HG03342 (cell line): ENCODE measurements at regions not wholly inside any gene's neighbourhood (a gene's known extent, or its start where the extent isn't known, plus 50 kb on each side); places are given as distances from the start of the nearest gene placed in this dataset.
"Not testable (repeated sequence)": the region's sequence is repeated elsewhere in the genome, so short reads cannot be mapped to it uniquely, and the experiment has no call there.

ENCODE experiments used
- ATAC-seq: cut with Tn5 transposase; IDR thresholded peaks from one replicate; pipeline ENCODE4 v1.9.1; 2021; ENCODE audit warnings: mild to moderate bottlenecking, moderate library complexity; ENCODE audit not compliant: unreplicated experiment

DNA sequence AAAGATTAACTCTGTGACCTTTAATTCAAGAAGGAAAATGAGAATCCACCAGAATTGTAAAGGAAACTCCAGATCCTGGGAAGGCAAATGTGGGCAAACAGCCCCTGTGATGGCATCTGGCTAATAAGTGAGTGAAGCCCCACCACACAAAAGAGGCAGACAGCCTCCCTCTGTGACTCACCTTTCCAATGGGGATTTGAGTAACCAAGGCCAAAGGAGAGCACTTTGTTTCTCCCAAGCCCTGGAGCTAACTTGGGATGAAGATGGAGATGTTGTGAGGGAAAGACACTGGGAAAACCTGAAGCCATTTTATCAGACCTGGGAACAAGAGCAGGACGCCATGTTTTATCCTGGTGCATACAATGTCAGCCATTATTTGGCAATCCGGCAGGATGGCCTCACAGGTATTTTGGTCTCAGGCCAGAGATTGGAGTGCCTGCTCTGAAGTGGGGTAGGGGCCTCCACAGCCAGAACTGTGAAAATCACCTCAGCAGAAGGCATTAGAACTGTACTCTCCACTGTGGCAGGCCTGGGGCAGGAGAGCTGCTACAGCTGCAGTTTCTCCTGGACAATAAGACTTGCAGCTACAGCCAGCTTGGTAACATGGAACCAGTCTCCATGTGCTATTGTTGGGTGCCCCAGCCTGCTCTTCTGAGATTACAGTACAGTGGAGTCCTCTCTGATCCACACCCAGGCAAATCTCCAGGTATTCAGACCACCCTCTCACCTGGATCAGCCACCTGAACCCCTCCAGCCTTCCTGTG is 96.6 kb upstream of the PCED1B start:
- ATAC-seq = no peak

DNA sequence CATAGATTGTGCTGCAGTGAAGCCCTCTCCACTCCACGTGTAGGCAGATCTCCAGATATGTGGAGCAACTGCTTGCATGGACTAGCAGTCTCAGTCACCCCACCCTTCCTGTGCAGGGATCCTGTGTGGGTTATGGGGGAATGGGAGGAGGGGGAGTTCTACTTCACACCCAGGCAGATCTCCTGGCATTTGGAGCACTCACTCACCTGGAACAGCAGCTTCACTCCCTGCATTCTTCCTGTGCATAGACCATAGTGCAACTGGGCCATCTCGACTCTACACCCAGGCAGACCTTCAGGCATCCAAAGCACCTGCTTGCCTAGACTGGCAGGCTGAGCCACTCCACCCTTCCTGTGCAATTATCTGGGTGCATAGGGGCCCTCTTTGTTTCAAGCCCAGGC is 96.0 kb upstream of the PCED1B start:
- no peak for ATAC-seq

GRCh38 chr12:46983959-46984841 is 95.2 kb upstream of the PCED1B start:
- ATAC-seq = peak; percentile 57

DNA sequence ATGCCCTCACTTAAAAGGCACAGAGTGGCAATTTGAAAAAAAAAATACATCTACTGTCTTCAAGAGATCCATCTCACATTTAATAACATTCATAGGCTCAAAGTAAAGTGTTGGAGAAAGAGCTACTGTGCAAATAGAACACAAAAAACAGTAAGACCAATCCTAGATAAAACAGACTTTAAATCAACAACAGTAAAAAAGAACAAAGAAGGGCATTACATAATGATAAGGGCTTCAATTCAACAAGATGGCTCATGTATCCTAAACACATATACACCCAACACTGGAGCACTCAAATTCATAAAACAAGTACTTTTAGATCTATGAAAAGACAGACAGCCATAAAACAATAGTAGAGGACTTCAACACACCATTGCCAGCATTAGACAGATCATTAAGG is 93.6 kb upstream of the PCED1B start:
- ATAC-seq = no peak

DNA sequence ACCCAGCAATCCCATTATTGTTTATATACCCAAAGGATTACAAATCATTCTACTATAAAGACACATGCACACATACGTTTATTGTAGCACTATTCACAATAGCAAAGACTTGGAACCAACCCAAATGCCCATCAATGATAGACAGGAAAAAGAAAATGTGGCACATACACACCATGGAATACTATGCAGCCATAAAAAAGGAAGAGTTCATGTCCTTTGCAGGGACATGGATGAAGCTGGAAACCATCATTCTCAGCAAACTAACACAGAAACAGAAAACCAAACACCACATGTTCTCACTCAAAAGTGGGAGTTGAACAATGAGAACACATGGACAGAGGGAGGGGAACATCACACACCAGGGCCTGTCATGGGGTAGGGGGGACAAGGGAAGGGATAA is 91.3 kb upstream of the PCED1B start:
- ATAC-seq = not testable (repeated sequence)

DNA sequence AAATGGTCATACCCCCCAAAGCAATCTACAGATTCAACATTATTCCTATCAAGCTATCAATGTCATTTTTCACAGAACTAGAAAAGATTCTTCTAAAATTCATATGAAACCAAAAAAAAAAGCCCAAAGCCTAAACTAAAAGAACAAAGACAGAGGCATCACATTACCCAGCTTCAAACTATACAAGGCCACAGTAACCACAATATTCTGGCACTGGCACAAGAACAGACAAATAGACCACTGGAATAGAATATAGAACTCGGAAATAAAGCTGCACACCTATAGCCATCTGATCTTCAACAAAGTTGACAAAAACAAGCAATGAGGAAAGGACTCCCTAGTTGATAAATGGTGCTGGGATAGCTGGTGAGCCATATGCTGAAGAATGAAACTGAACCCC is 89.2 kb upstream of the PCED1B start:
- no peak for ATAC-seq

DNA sequence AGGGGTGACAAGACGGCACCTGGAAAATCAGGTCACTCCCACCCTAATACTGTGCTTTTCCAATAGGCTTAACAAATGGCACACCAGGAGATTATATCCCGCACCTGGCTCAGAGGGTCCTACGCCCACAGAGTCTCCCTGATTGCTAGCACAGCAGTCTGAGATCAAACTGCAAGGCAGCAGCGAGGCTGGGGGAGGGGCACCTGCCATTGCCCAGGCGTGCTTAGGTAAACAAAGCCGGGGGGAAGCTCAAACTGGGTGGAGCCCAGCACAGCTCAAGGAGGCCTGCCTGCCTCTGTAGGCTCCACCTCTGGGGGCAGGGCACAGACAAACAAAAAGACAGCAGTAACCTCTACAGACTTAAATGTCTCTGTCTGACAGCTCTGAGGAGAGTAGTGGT is 87.4 kb upstream of the PCED1B start:
- not testable (repeated sequence) for ATAC-seq

- ATAC-seq = no peak
These were observed 80.5 kb upstream of the PCED1B start for GRCh38 chr12:46998811-46999368.

GRCh38 chr12:47004634-47005033 is 74.8 kb upstream of the PCED1B start:
- ATAC-seq = no peak

DNA sequence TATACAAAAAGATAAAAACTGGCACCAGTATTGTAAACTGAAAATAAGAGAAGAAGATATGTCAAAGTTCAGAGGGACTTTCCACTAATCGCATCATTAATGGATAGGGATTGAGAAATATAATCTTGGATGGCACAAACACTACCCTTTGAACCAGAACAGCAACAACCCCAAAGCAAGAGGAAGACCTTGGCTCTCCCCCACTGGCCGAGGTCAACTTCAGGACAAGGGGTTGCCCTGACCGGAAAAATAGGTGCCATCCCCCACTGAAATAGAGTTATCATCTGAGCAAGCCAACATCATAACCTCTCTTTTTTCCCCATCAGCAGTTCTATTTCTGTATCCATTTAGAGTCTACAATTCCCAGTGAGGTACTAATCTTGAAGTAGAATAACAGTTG is 72.4 kb upstream of the PCED1B start:
- no peak for ATAC-seq

DNA sequence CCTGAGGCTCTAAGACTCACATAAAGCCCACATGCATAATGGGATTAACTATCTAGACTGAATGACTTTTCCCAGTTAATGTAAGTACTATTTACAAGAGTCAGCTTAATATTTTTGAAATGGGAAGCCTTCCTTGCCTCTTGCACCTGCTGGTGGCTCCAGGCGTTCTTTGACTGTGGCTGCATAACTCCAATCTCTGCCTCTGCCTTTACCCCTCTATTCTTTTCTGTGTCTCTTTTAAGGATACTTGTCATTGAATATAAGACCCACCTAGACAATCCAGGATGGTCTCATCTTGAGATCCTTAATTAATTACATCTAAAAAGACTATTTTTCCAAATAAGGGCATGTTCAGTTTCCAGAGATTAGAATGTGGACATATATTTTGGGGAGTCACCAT is 66.9 kb upstream of the PCED1B start:
- no peak for ATAC-seq

DNA sequence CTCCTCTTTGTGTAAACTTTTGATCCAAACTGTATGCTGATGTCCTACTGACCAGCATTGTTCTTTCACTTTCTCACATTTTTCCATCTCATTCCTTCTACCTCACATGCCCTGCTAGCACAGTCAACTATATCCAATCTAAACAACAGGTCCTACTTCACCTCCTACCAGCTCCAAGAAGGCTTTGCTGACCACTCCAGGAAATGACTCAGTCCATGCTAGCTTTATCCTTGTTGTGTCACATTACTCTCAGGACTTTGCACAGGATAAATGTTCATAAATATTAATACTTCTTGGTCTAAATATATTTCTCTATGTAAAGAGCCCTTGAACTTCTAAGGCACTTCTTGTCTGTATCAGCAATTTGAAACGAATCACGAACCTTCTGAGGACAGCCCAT is 64.9 kb upstream of the PCED1B start:
- no peak for ATAC-seq

DNA sequence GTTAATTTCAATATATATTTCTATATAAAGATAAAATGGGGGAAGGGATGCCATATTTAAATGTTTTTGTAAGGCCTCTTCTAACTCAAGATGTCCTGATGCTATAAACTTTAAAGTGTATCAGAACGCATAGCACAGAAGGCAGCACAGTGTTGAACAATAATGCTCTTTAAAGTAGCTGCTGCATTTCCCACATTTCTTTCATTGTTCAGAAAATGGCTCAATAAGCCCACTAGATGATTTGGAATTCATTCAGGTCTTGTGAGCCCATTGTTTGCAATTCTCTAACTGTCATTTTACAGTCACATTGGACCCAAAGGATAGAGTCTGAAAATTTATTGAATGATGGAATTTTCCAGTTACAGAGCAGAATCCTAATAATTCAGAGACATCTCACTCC is 64.0 kb upstream of the PCED1B start:
- no peak for ATAC-seq

DNA sequence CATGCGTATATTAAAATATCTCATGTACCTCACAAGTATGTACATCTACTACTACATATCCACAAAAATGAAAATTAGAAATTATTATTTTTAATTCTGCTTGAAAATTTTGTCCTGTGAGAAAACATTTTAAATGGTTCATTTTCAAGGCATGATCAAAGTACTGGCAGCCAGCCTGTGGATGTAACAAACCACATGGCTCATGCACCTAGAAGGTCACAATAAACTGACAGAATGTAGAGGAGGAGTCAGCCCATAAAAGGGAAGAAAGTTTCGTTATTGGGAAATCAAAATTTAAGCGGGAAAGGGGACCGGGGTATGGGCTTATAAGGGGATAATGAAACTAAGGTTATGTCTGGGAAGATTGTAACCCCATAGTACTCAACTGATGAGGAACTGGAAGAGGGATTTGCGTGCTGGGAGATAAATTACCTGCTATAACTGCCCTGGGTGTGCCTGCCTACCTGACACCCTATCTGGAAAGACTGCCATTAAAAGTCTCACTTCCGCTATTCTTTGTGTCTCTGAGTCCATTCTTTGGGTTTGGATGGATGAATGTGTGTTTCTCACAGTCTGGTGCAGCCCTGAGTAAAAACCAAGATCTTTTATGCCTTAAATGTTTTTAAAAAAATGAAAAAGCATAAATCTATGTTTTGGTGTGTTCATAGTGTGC is 62.2 kb upstream of the PCED1B start:
- no peak for ATAC-seq

DNA sequence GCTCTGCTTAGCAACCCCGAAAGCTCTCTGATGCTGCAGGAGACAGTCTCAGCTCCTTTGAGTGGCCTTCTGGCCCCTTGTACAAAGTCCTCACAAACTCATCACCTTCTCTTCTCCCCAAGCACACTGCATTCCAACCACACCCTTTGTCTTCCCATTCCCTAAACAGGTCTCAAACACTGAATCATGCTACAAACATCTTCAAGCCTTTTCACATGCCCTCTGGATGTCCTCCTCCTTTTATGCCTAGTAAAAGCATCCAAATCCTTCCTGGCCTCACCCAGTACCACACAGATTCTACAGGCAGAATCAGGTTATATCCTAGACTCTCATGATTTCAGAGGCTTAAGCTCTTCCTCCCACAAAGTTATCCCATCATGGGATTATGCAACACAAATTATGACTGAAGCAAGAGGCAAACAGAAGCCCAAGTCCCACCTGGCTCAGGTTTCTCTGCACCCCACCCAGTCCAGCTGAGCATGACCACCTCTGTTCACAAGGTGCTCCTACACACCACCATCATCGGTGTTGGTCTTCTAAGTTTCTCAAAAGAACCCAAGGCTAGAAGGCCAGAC is 61.4 kb upstream of the PCED1B start:
- no peak for ATAC-seq

DNA sequence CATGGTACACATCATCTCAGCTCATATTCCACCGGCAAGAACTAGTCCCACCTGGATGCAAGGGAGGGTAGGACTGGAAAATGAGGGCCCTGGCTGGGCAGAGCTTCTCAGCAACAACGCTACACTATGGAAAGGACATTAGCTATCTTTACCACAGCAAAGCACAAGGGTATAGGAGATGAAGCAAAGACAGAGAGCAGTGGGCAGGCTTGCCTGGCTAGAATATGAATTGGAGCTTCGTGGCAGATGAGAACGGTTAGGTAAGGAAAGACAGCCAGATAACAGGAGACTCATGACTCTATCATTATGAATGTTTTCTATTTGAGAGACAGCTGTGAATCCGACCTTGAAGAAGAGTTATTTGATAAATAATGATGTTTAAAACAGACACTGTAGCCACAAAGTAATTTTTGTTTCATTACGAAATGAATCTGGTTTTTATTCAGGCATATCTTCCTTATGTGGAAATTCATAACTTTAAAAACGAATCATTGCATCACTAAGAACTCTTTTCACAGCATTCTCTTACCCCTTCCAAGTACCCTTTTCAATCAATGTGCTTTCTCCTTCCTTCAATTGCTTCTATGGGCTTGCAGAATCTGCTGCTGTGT is 59.1 kb upstream of the PCED1B start:
- no peak for ATAC-seq

- ATAC-seq = no peak
These were observed 58.1 kb upstream of the PCED1B start for GRCh38 chr12:47021298-47021697.

GRCh38 chr12:47022296-47022695 is 57.1 kb upstream of the PCED1B start:
- ATAC-seq = no peak

GRCh38 chr12:47023311-47023710 is 56.1 kb upstream of the PCED1B start:
- ATAC-seq = no peak

- ATAC-seq = no peak
These were observed 55.5 kb upstream of the PCED1B start for GRCh38 chr12:47023953-47024352.

GRCh38 chr12:47024463-47024862 is 55.0 kb upstream of the PCED1B start:
- ATAC-seq = no peak
